ENCODE measurements at regions not wholly inside any gene's neighbourhood (a gene's known extent, or its start where the extent isn't known, plus 50 kb on each side); places are given as distances from the start of the nearest gene placed in this dataset.

GRCh38 chr16:66002601-66003000 lies 363.9 kb upstream of the CDH5 start:
- Mint-ChIP-seq H3K27me3 (ENCODE audit: insufficient read depth) (peaks cover 9% of the 10 kb centered on the region), H3K4me1 (ENCODE audit: low read depth) (peaks cover 13% of the 10 kb centered on the region), H3K9me3 (no peaks in the 10 kb centered on the region), H3K27ac (no peak overlapping the region), H3K4me3 (no peak overlapping the region), H3K36me3 (ENCODE audit: low read depth) (no peaks in the 10 kb centered on the region)
- no peak for TF ChIP-seq CTCF (IDR thresholded peaks at IDR 0.05)
- DNase-seq, result no peak

DNA sequence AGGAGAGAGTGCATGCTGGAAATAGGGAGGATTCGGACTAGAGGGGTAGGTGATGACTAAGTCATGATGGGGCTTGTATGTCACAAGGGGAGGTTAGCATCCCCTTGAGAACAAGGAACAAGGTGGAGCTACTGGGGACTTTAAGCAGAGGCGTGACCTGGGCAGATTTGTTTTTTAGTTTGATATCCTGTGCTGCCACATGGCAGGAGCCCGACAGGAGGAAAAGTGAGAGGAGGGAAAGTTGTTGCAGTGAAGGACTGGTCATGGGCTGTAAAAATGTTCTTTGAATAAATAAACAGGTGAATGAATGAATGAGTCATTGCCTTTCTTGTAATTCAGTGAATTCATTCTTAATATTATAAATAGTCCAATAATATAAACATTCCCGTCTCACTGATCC lies 365.1 kb upstream of the CDH5 start:
- Mint-ChIP-seq H3K36me3 (ENCODE audit: low read depth) (no peaks in the 10 kb centered on the region), H3K4me1 (ENCODE audit: low read depth) (peaks cover 2% of the 10 kb centered on the region; the same call in 1 of the 2 replicates), H3K27me3 (ENCODE audit: insufficient read depth) (peaks cover 7% of the 10 kb centered on the region; the same call in 1 of the 2 replicates), H3K9me3 (no peaks in the 10 kb centered on the region), H3K27ac (no peak overlapping the region), H3K4me3 (no peak overlapping the region)
- DNase-seq, result no peak
- no peak for TF ChIP-seq CTCF (IDR thresholded peaks at IDR 0.05)

DNA sequence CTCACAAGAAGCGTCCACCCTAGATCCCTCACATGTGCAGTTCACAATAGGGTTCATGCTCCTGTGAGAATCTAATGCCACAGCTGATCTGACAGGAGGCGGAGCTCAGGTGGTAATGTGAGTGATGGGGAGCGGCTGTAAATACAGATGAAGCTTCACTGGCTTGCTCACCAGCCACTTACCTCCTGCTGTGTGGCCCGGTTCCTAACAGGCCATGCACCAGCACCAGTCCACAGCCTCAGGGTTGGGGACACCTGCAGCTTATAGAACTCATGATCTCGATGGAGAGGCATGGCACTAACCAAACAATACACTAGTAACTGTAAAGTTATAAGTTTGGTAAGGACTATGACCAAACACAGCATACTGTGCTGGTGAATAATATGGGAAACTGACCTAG lies 368.0 kb upstream of the CDH5 start:
- no peaks in the 10 kb centered on the region for H3K9me3 Mint-ChIP-seq
- no peak overlapping the region for H3K27ac Mint-ChIP-seq
- no peaks in the 10 kb centered on the region for H3K4me1 Mint-ChIP-seq (ENCODE audit: low read depth)
- peaks cover 18% of the 10 kb centered on the region for H3K27me3 Mint-ChIP-seq (ENCODE audit: insufficient read depth)
- H3K36me3 Mint-ChIP-seq (ENCODE audit: low read depth), result no peaks in the 10 kb centered on the region
- no peak overlapping the region for H3K4me3 Mint-ChIP-seq
- TF ChIP-seq CTCF (IDR thresholded peaks at IDR 0.05), result no peak
- DNase-seq, result no peak

- H3K27ac Mint-ChIP-seq, result no peak overlapping the region
- H3K4me3 Mint-ChIP-seq, result no peak overlapping the region
- H3K9me3 Mint-ChIP-seq, result no peaks in the 10 kb centered on the region
- no peak for DNase-seq
- no peaks in the 10 kb centered on the region for H3K4me1 Mint-ChIP-seq (ENCODE audit: low read depth)
- no peak for TF ChIP-seq CTCF (IDR thresholded peaks at IDR 0.05)
- H3K36me3 Mint-ChIP-seq (ENCODE audit: low read depth), result no peaks in the 10 kb centered on the region
- peaks cover 13% of the 10 kb centered on the region for H3K27me3 Mint-ChIP-seq (ENCODE audit: insufficient read depth)
Measured at GRCh38 chr16:65994291-65994690, 372.2 kb upstream of the CDH5 start.

DNA sequence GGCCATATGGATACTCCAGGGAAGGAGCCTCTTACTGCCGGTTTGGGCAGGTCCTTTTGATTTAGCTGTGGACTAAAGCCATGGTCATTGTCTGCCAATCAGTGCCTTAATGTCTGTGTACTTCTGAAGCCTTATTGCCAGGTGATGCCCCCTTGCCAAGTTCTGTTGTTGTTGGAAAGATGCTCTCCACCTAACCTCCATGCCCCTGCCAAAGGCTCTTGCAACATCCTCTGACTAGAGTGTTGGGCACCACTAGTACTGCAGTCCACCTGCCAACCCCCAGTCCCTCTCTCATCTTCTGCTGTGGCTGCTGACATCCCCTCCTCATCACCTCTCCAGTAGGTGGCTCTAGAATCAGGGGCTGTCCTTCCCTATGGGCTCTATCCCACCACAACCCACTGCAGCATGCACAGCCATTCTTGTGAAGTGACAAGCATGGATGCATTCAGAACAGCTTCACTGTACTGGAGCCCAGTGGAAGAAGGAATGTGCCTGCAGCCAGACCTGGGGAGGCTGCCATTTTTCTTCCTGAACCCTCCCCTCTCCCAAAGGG lies 375.3 kb upstream of the CDH5 start:
- Mint-ChIP-seq H3K4me1 (ENCODE audit: low read depth) (no peaks in the 10 kb centered on the region), H3K9me3 (no peaks in the 10 kb centered on the region), H3K27ac (no peak overlapping the region), H3K4me3 (no peak overlapping the region), H3K36me3 (ENCODE audit: low read depth) (no peaks in the 10 kb centered on the region), H3K27me3 (ENCODE audit: insufficient read depth) (peaks cover 16% of the 10 kb centered on the region)
- TF ChIP-seq CTCF (IDR thresholded peaks at IDR 0.05), result no peak
- DNase-seq, result no peak
